Stimulated activated CD8-positive, alpha-beta memory T cell treated with anti-CD3 and anti-CD28 coated beads, Interleukin-2, amount 100 ng/mL, for 48 hours (primary cell): ENCODE measurements at regions not wholly inside any gene's neighbourhood (a gene's known extent, or its start where the extent isn't known, plus 50 kb on each side); places are given as distances from the start of the nearest gene placed in this dataset.
"Not testable (repeated sequence)": the region's sequence is repeated elsewhere in the genome, so short reads cannot be mapped to it uniquely, and the experiment has no call there.

Experiments used
- DNase-seq, 2 donors: peaks; one replicate each; pipeline ENCODE4 v3.0.0-alpha.2; 2020; ENCODE audit warnings: low read depth in 2 of 2

GRCh38 chr3:139238281-139239030 lies 105.4 kb upstream of the MRPS22 start:
- DNase-seq = no peak

- no peak for DNase-seq
These were observed 104.3 kb upstream of the MRPS22 start for GRCh38 chr3:139239550-139239949.

GRCh38 chr3:139241783-139242182 lies 102.0 kb upstream of the MRPS22 start:
- DNase-seq = no peak

GRCh38 chr3:139243710-139244109 lies 100.1 kb upstream of the MRPS22 start:
- no peak for DNase-seq

GRCh38 chr3:139248593-139249255 lies 95.1 kb upstream of the MRPS22 start:
- no peak for DNase-seq

GRCh38 chr3:139251529-139251928 lies 92.3 kb upstream of the MRPS22 start:
- no peak for DNase-seq

- DNase-seq = no peak
These were observed 91.1 kb upstream of the MRPS22 start for GRCh38 chr3:139252719-139253118.

- no peak for DNase-seq
These were observed 85.5 kb upstream of the MRPS22 start for GRCh38 chr3:139258276-139258675.

GRCh38 chr3:139259398-139259797 lies 84.4 kb upstream of the MRPS22 start:
- DNase-seq = no peak

- no peak for DNase-seq
These were observed 83.8 kb upstream of the MRPS22 start for GRCh38 chr3:139260041-139260486.

GRCh38 chr3:139260793-139261736 lies 82.8 kb upstream of the MRPS22 start:
- DNase-seq = no peak

GRCh38 chr3:139261754-139262586 lies 81.8 kb upstream of the MRPS22 start:
- DNase-seq = no peak

- no peak for DNase-seq
These were observed 80.0 kb upstream of the MRPS22 start for GRCh38 chr3:139263798-139264197.

GRCh38 chr3:139264375-139264774 lies 79.4 kb upstream of the MRPS22 start:
- DNase-seq = no peak

- DNase-seq = no peak
These were observed 78.4 kb upstream of the MRPS22 start for GRCh38 chr3:139265131-139266016.

- no peak for DNase-seq
These were observed 76.2 kb upstream of the MRPS22 start for GRCh38 chr3:139267300-139268246.

GRCh38 chr3:139269984-139270383 lies 73.8 kb upstream of the MRPS22 start:
- DNase-seq = no peak

GRCh38 chr3:139270652-139271051 lies 73.2 kb upstream of the MRPS22 start:
- not testable (repeated sequence) for DNase-seq

- no peak for DNase-seq
These were observed 63.7 kb upstream of the MRPS22 start for GRCh38 chr3:139280027-139280671.
